ENCODE measurements at regions not wholly inside any gene's neighbourhood (a gene's known extent, or its start where the extent isn't known, plus 50 kb on each side); places are given as distances from the start of the nearest gene placed in this dataset.

GRCh38 chr20:12411246-12411940 is 493.7 kb downstream of the BTBD3 start:
- TF ChIP-seq EZH2 (IDR thresholded peaks at IDR 0.05; ENCODE audit: borderline replicate concordance, low read length): no peak
- no peak for TF ChIP-seq CTCF (conservative IDR thresholded peaks at IDR 0.05 in 1 of 2, IDR thresholded peaks at IDR 0.05 in 1 of 2; ENCODE audit: extremely low read depth in 1 of 2, insufficient read depth in 1 of 2, low read depth in 1 of 2, low read length in 2 of 2)
